Testis (tissue), 2 donors: ENCODE measurements at regions not wholly inside any gene's neighbourhood (a gene's known extent, or its start where the extent isn't known, plus 50 kb on each side); places are given as distances from the start of the nearest gene placed in this dataset.
"Not testable (repeated sequence)": the region's sequence is repeated elsewhere in the genome, so short reads cannot be mapped to it uniquely, and the experiment has no call there.

Experiments used
- DNase-seq: peaks from one replicate; pipeline ENCODE4 v3.0.0-alpha.2; 2019
- H3K27ac ChIP-seq, 2 donors: fragments of 200-600 bp; sonication (generic); one replicate each; pipeline ENCODE4 v1.5.1; 2019
- H3K27me3 ChIP-seq: fragments of 200-600 bp; sonication (generic); one replicate; pipeline ENCODE4 v1.5.1; 2019
- H3K36me3 ChIP-seq: fragments of 200-600 bp; sonication (generic); one replicate; pipeline ENCODE4 v1.5.1; 2017; ENCODE audit warnings: low read depth; ENCODE audit errors: missing control alignments
- H3K4me1 ChIP-seq: fragments of 200-600 bp; sonication (generic); one replicate; pipeline ENCODE4 v1.5.1; 2019
- H3K4me3 ChIP-seq, 2 donors: fragments of 200-600 bp; sonication (generic); one replicate each; pipeline ENCODE4 v1.5.1; 2017 to 2019
- H3K9me3 ChIP-seq: fragments of 200-600 bp; sonication (generic); one replicate; pipeline ENCODE4 v1.5.1; 2017
- CTCF ChIP-seq, 3 experiments: fragments of 450-650 bp in 2 of 3; fragments of 200-600 bp in 1 of 3; sonication (generic) in 1 of 3; IDR thresholded peaks; one replicate each; pipeline ENCODE4 v1.5.1; 2016 to 2019; ENCODE audit warnings: antibody characterized with exemption in 3 of 3, mild to moderate bottlenecking in 2 of 3, moderate library complexity in 1 of 3
- POLR2A ChIP-seq: fragments of 450-650 bp; IDR thresholded peaks from one replicate; pipeline ENCODE4 v1.6.1; 2017; ENCODE audit warnings: antibody characterized with exemption, mild to moderate bottlenecking, moderate library complexity
- WGBS, 2 donors: methylation state at CpG; one replicate each; pipeline ENCODE4 v1.1.5; 2018; 5-methylcytosine and 5-hydroxymethylcytosine counted together
- intact Hi-C: fragments of 100-400 bp; cut with DNase I; formaldehyde crosslinking; loops from one replicate; pipeline ENCODE4 v1.15.1; 2023; ENCODE audit warnings: low total_unique reads

DNA sequence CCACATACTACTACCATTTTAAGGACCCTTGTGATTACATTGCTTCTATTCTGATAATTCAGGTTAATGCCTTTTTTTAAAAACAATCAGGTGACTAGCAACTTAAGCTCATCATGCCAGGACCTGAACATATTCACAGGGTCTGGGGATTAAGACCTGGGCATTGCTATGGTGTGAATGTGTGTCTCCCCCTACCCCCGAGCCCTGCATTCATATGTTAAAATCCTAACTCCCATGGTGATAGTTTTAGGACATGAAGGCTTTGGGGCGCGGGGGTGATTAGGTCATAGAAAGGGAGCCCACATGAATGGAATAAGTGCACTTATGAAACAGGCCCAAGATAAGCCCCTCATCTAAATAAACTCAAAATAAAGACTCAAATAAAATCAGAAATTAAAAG is 734.4 kb upstream of the PABPC4L start:
- intact Hi-C loops = no loop called here
- DNase-seq = no peak
- H3K36me3 ChIP-seq = no peaks in the 10 kb centered on the region
- H3K27ac ChIP-seq = no peak overlapping the region
- no peak for TF ChIP-seq POLR2A
- TF ChIP-seq CTCF (IDR thresholded peaks at IDR 0.05) = no peak
- no peak overlapping the region for H3K4me3 ChIP-seq
- H3K9me3 ChIP-seq = no peaks in the 10 kb centered on the region
- WGBS, 2 donors = 91 to 95% methylated on average over 3 of the region's 3 CpGs
- no peaks in the 10 kb centered on the region for H3K27me3 ChIP-seq
- no peaks in the 10 kb centered on the region for H3K4me1 ChIP-seq

DNA sequence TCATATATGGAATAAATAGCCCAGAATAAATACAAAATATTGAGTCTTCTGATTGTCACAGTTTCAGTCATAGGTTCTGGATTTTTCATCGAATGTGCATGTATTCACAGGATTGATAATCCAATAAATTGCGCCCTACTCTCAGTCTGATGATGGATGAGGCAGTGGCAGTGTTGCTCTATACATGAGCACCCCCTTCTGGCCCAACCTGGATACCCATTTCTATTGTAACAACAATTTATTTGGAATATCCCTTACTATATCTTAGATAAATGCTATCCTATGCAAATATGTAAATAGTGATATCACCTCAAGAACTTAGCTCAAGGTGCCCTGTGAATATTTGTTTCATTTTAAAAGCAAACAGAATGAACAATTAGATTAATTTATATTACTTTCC is 733.7 kb upstream of the PABPC4L start:
- H3K27me3 ChIP-seq = no peaks in the 10 kb centered on the region
- TF ChIP-seq POLR2A (no peak), CTCF (IDR thresholded peaks at IDR 0.05) (peak in 1 of 3 experiments; percentile 35)
- intact Hi-C loops = no loop called here
- H3K4me1 ChIP-seq = no peaks in the 10 kb centered on the region
- H3K9me3 ChIP-seq = no peaks in the 10 kb centered on the region
- DNase-seq = peak; percentile 49
- H3K27ac ChIP-seq = no peak overlapping the region
- WGBS, 2 donors = 76 to 77% methylated on average over 2 of the region's 2 CpGs
- H3K36me3 ChIP-seq = no peaks in the 10 kb centered on the region
- H3K4me3 ChIP-seq = no peak overlapping the region

GRCh38 chr4:134934036-134934808 is 732.6 kb upstream of the PABPC4L start:
- Histone ChIP-seq H3K27ac (no peak overlapping the region), H3K36me3 (no peaks in the 10 kb centered on the region), H3K4me3 (no peak overlapping the region), H3K4me1 (no peaks in the 10 kb centered on the region), H3K27me3 (no peaks in the 10 kb centered on the region), H3K9me3 (no peaks in the 10 kb centered on the region)
- no peak for DNase-seq
- intact Hi-C loops = no loop called here
- WGBS, 2 donors = 88% methylated on average over 10 of the region's 10 CpGs
- TF ChIP-seq CTCF (IDR thresholded peaks at IDR 0.05) (no peak), POLR2A (no peak)

DNA sequence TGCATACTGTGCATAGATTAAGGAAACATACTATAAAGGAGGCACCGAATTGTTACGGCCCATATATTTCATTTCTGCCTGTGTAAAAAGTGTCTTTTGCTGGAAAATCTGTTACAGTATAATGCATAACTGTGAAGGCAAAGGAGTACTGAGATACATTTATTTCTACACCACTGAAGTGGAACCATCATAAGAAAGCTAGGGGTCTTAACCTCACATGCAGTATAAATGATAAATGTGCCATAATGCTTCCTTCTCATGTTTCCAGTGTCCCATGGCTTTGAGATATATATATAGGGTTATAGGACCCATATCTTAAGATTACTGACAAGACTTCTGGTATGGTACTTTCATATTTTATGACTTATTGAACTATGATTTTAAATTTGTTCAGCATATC is 713.8 kb upstream of the PABPC4L start:
- WGBS, 2 donors = 87 to 97% methylated on average over 2 of the region's 2 CpGs
- no peak for TF ChIP-seq POLR2A
- no peak for TF ChIP-seq CTCF (IDR thresholded peaks at IDR 0.05)
- DNase-seq = no peak
- H3K4me1 ChIP-seq = no peaks in the 10 kb centered on the region
- H3K4me3 ChIP-seq = no peak overlapping the region
- H3K9me3 ChIP-seq = no peaks in the 10 kb centered on the region
- intact Hi-C loops = no loop called here
- H3K27me3 ChIP-seq = no peaks in the 10 kb centered on the region
- H3K27ac ChIP-seq = no peak overlapping the region
- no peaks in the 10 kb centered on the region for H3K36me3 ChIP-seq

DNA sequence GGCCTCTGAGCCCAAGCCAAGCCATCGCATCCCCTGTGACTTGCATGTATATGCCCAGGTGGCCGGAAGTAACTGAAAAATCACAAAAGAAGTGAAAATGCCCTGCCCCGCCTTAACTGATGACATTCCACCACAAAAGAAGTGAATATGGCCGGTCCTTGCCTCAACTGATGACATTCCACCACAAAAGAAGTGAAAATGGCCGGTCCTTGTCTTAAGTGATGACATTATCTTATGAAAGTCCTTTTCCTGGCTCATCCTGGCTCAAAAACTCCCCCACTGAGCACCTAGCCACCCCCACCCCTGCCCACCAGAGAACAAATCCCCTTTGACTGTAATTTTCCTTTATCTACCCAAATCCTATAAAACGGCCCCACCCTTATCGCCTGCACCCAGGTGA is 712.7 kb upstream of the PABPC4L start:
- H3K27ac ChIP-seq, H3K27me3 ChIP-seq, H3K36me3 ChIP-seq, intact Hi-C loops, H3K4me1 ChIP-seq, DNase-seq, H3K4me3 ChIP-seq, H3K9me3 ChIP-seq: not testable (repeated sequence)
- 78 to 87% methylated on average over 7 of the region's 7 CpGs for WGBS, 2 donors
